Medulla oblongata (tissue), 1 donor: ENCODE measurements at regions not wholly inside any gene's neighbourhood (a gene's known extent, or its start where the extent isn't known, plus 50 kb on each side); places are given as distances from the start of the nearest gene placed in this dataset.

Source experiments
- DNase-seq: peaks from one replicate; pipeline ENCODE4 v3.0.0-alpha.2; 2015; ENCODE audit errors: extremely low spot score

DNA sequence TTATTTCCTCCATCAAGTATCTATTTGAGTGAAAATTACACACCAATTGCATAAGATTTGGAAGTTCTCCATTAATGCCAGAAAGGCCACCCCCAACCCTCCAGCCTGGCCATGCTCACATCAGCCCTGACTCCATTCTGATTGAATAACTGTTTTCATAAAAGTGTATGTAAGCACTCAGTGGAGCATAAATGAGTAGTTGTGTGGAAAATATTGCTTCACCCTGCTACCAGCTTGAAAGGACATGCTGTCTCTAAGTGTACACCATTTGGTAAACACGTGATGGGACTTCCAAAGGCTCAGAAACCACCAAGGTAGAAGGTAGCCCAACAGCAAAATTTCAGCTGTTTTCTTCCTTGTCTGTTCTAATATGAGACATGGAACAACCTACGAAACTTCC lies 393.8 kb downstream of the ZNF385D start:
- DNase-seq: no peak

DNA sequence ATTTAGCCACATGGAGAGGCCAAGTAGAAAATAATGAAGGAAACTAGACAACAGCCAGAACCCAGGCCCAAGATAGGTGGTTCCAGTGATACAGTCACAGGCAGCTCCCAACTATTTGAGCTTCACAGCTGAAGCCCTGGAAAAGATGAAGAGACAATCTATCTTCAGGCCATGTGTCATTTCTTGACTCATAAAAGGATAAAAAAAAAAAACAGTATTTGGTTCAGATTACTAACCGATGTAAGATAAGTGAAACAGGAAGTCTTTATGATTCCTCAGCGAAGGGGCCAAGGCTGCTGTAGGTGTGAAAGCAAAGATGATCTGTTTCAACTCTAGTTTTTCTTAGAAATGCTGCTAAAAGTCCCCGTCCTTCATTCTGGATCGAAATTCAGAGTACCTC lies 394.6 kb downstream of the ZNF385D start:
- no peak for DNase-seq

DNA sequence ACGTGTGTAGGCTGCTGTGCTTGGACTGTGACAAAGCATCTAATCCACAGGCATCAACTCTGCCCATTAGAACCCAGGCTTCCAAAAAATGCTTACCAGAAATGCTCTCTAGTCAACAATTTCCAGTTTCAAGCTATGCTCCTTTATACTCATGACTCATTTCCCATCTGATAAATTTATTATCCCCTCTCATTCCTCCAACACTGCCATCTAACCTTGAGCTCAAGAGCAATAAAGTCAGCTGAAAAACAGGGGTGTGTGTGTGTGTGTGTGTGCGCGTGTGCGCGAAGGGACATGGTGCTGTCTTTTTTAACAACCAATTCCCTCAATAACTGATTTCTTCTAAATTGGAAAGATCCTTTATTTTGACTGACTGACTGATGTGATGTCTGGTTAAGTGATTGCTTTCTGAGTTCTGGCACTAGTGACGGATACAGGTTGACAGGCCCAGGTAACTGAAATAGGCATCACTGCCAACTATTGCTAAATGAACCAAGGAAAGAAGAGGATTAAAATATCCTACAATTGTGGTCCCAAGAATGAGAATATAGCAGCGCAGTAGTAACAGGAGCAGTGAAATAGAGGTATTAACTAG lies 405.5 kb downstream of the ZNF385D start:
- no peak for DNase-seq

DNA sequence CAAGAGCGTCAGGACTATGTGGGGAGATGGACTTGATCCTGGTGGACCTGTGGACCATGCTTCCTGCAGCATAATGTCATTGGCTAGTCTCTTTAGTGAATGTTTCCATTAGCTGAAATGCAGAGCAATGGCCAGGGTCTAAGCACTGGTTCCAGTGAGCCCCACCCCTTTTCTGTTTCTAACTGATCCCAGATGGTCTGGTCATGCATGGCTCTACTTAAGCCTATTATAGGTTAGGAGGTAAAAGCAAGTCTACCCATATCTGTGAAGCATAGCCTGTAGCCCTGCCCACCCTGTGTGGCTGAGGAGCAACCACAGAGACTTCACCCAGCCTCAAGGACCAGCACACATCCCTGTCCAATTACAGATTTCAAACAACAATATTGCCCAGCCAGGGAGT lies 419.2 kb downstream of the ZNF385D start:
- DNase-seq: no peak

DNA sequence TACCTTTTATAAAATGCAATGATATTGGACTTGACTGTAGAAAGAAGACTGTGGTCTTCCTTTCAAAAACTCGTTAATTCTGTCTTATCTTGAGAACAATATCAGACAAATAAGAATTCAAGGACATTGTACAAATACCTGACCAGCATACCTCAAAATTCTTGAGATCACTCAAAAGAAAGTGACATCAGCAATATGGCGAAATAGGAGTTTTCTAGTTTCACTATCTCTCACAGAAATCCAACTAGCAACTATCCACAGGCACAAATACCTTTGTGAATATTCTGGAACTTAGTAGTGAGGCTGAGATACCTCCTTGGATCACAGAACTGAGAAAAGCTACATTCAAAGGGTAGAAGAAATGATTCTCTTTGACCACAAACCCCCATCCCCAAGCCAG lies 419.7 kb downstream of the ZNF385D start:
- DNase-seq: no peak

DNA sequence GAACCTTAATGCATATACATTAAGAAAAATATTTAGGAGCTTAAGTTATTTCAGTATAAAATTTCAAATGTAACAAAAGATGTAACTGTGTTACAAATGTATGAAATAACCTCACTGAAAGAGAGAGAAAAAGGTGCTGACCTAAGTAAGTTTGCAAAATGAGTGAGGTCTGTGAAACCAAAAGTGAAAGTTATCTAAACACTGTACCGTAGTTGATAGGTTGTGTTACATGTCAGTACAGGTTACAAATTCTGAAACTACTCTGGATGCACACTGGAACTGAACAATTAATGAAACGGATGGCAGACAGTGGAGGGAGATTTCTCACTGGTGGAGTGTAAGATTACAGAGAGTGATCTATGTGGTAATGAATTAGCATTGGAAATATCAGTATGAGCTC lies 420.7 kb downstream of the ZNF385D start:
- DNase-seq: no peak

DNA sequence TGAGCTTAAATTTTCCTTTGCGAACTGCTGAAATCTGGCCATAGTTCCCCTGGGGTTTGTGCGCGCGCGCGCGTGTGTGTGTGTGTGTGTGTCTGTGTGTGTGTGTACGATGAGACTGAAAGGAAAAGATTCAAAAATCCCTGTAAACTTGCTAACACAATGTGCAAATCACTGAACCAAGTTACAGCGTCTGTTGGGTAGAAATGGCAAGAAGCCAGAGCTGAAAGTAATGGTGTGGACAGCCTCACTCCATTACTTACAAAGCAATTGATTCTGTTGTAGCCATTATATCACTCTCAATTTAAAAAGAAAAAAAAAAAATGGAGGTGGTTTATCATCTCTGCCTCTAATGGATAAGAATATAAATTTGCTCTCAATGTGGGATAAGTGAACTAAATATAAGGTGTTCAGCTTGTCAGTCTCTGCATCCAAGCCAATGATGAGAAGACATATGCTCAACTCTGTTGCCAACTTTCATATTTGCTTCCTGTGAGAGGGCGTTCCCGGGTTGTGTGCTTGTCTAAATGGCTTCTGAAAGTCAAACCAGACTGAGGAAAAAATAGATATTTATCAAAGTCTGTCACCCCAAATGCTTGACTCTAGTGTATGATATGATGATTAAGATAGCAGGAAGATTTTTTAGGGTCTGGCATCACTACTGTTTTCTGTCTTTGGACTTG lies 422.2 kb downstream of the ZNF385D start:
- DNase-seq: no peak

DNA sequence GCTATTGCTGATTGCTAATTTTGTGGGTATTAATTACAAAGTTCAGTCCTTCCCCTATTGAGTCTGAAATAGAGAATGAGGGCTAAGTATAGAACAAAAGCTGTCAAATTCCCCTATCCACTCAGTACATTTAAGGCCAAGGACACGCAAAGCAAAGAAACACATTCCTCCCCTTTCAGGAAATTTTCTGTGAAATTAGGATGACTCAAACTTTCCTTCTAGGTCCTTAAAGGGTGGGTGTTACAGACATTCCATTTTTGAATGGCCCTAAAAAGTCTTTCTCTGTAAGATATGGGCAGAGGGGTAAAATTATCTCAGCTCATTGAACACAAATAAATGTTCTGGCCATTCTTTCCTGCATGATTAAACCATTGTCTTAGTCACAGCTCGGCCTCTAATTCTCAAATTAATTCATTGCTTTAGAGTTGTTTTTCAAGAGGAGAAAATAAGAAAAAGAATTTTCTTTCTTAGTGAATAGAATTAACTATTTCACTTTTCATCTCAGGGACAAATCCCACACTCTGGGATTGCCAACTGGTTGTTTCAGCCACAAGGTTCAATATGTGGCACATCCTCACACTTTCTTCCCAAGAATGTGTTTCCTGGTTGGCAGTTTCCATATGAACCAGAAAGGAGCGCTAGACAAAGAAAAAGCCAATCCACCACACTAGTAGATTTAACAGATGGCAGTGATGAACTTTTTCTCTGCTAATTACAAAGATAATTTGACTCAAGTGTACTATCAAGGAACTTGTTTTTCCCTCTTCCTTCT lies 424.1 kb downstream of the ZNF385D start:
- DNase-seq: no peak

DNA sequence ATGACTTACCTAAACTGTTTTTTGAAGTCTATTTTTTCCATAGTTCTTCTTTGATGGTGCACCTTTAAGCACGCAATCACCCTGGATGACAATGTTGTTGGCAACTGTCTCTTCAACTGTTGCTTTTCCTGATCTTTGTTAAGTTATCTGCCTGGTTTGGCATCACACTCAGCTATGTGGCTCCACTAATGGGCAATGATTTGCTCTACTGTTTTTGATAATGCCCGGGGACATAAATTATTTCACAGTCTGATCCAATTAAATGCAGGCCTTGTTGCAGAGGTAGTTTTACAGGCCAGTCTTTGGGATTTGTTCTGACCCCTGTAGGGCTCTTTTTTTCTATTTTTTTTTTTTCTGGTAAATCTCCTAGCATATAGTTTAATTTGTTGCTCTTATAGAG lies 436.3 kb downstream of the ZNF385D start:
- no peak for DNase-seq

DNA sequence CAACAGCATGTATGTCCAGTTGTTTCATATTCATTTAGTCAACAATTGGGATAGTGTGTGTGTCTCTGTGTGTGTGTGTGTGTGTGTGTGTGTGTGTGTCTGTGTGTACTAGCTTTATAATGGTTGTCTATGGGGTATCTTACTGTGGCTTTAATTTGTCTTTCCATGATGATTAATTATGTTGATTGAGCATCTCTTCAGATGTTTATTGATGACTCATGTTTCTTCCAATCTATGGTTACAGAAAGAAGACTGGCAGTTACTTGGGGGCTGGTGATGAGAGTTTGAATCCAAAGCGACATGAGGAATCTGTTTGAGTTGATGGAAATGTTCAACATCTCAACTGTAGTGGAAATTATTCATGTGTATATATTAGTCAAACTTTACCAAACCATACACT lies 440.1 kb downstream of the ZNF385D start:
- no peak for DNase-seq

DNA sequence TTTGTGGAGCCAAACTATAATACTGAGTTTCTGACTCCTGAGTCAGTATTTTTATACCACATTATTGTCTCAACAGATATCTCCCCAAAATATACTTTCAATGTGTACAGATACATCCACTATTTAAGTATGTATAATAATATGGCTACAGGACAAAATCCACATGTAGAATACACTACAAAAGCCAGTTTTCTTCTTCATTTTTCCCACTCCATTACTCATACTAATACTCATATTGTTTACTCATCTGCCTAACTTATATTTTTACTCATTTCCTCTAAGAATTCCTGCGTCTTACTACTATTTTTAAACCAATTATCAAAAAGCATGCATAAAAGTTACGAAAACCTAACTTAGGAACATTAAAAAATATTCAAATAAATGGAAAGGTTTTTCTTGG lies 440.8 kb downstream of the ZNF385D start:
- no peak for DNase-seq

DNA sequence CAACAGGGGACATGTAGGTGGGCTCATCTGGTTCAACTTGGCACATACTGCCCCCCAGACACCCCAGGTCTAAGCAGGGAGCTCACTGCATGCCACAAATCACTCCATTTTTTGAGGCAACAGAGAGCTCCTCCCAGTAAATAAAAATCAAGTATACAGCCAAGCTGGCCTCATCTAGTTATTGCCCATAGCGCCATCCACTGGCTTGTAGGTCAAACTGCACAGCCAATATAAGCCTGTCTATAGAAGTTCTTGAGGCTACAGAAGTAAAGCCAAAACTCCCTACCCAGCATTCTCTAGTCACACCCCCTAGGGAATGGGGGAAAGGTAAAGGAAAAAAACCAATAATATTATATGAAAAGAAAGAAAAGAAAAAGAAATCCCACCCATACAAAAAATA lies 453.7 kb downstream of the ZNF385D start:
- no peak for DNase-seq

DNA sequence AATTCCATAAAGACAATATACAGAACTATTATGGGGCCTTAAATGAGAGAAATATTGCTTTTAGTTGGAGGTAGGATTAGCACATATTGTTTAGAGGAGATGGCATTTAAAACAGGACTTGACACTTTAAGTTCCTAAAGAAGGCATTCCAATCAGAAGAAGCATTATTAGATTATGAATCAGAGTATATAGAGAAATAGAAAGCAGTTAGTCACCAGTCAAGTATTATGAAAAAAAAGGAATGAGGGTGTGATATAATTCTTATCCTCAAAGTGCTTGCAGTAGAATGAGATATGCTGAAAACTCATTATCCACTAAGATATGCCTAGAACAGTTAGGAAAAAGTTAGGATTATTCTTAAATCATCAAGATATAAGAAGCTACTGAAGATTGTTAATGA lies 456.2 kb downstream of the ZNF385D start:
- no peak for DNase-seq

DNA sequence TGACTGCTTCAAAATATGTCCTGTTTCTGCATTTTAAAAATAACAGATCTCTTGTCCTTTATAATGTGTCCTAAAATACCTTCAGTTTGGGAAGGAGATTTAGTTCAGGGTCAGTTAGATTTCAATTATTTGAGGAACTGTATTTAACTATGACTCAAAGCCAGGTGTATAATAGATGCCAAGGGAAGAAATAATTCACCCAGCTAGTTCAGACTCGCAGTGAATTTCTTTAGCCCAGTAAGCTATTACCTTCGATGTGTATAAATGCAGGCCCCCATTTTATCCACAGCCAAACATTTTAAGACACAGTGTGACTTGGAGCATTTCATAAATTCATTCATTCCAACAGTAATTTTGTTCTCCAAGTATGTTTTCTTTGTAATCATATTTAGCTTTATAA lies 458.0 kb downstream of the ZNF385D start:
- no peak for DNase-seq

DNA sequence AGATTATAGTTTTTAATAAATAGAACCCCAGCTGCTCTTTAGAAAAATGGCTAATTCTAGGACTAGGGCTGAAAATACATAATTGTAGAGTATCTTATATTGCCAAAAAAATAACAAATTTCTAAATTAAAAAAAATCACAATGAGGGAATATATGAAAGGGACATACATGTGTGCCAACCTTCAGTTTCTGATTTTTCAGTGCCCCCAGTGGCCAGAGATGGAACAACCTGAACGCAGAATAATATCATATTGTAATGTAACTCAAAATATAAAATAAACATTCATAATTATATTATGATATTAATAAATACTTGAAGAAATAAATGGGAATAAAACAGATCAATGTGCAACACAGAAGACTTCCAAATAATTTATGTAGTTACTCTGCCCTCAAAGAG lies 460.5 kb downstream of the ZNF385D start:
- DNase-seq: no peak

DNA sequence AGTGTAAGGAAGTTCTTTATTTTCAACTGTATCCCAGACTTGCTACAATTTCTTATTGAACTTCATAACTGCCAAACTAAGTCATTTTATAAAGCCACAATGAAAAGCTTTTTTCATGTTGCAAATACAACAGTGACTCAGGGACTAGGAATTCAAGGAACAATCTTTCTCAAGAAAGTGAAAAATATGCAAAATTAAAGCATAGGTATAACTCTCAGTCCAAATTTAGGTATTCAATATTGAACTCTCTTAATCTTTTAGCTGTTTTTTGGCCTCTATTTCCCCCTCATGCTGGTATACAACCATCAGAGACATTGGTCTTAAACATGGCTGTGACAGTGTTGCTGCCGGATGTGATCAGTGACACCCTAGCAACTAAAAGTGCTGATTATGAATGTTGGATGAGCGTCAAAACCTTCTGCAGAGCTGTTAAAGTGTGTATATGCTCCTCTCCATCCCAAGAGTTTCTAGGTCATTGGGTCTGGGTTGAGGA lies 476.9 kb downstream of the ZNF385D start:
- DNase-seq: no peak

DNA sequence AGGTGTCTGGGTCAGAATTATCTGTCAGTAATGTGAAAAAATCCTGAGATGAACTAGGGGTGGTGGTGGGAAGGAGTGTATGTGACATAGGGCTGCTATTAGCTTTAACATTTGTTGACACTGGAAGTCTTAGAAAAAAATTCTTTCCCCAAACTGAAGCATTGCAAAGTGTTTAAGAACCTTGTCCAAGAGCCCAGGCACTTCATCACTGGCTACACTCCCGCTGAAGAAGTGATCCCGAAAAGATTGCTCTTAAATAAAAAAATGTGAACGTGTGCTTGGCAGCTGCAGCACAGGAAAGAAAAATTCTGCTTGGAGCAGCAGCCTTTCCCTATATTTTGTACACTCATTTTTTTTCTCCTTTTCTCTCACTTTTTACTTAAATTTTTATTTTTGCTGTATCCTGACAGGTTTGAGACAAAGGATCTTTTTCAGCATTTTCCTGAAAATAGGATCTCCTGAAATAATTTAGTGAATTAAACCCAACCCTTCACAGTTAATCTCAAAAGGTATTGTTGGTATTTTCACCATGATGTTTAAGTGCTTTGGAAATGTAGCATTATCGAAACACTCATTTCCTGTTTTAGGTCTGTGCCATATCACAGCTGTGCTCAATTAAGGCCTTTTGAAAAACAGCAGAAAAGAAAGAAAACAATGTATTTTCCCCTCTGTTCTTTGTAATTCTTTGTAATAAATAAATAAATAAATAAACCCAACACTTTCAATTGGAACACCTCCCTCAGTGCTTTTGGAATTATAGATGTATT lies 477.6 kb downstream of the ZNF385D start:
- DNase-seq: no peak

DNA sequence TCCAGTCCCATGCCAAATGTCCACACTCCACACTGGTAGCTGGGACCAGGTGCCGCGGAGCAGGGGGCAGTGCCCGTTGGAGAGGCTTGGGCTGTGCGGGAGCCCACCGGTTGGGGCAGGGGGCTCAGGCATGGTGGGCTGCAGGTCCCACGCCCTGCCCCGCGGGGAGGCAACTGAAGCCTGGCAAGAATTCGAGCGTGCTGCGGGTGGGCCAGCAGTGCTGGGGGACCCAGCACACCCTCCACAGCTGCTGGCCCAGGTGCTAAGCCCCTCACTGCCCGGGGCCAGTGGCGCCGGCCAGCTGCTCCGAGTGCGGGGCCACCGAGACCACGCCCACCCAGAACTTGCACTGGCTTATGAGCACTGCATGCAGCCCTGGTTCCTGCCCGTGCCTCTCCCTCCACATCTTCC lies 479.4 kb downstream of the ZNF385D start:
- DNase-seq: no peak

DNA sequence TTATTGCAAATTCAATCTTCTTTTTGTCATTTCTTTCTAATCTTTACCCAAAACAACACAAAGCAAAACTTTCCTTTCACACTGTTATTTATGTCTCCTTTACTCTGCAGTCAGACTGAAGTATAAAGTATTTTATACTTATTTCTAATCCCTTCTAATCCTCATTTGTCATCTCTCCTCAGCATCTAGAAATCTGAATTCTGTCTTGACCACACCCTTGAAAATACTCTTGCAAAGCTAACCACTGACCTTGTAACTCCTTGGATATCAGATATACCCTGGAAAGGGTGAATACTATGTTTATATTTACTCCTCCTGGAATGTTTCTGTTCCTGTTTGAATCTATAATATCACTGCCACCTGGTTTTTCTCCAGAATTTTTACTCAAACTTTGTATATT lies 481.1 kb downstream of the ZNF385D start:
- DNase-seq: no peak

DNA sequence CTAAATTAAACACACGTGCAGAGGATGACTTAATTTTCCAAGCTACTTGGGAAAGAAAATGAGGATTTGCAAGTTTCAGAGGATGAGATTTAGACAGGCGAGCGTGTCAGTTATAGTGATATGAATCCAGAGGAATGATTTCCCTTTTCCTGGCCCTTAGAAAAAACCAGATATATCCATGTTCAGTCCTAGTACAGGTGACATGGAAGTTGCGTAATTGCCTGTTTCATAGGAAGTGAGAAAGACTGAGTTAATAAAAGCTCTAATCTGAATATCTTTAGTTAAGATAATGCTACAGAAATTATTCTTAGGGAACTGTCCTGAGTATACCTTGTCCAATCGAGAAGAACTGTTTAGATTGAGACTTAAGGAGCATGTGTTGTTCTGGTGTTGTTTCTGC lies 490.5 kb downstream of the ZNF385D start:
- DNase-seq: no peak

DNA sequence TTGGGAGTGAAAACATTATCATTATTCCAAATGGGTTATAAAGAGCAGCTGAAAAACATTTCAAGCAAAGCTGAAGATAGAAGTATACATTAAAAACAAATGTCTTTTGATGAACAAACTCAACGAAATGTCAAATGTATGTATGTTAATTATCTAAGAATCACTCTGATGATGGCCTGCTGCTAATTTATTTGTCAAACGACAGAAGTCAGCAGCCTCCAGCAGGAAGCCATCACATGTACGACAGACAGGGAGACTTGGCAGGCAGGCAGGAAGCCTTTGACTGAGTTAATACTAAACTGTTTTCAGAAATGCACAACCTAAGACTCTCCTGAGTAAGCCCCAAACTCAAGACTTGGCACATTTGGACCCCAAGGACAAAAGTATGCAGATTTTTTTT lies 491.1 kb downstream of the ZNF385D start:
- DNase-seq: no peak

DNA sequence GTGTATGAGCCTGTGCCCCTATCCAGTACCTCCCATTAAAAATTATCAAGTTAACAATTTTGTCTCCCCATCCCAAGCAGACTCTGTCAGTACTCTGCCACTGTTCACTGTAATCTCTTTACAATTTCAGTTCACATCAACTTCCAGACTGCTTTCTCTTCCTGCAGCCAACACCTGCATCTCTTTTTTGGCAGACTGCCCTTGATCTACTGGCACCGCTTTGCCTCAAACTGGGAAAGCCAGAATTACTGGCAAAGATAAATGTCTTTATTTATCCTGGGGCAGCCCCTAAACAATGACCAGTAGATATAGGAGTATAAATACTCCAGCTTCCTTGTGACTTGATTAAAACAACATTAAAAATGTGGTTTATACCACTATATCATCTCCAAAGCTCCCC lies 494.1 kb downstream of the ZNF385D start:
- no peak for DNase-seq
